Superior temporal gyrus (tissue), 1 donor: ENCODE measurements at regions not wholly inside any gene's neighbourhood (a gene's known extent, or its start where the extent isn't known, plus 50 kb on each side); places are given as distances from the start of the nearest gene placed in this dataset.
"Not testable (repeated sequence)": the region's sequence is repeated elsewhere in the genome, so short reads cannot be mapped to it uniquely, and the experiment has no call there.

ENCODE experiments used
- DNase-seq: peaks from one replicate; pipeline ENCODE4 v3.0.0-alpha.2; 2016; ENCODE audit errors: extremely low spot score

DNA sequence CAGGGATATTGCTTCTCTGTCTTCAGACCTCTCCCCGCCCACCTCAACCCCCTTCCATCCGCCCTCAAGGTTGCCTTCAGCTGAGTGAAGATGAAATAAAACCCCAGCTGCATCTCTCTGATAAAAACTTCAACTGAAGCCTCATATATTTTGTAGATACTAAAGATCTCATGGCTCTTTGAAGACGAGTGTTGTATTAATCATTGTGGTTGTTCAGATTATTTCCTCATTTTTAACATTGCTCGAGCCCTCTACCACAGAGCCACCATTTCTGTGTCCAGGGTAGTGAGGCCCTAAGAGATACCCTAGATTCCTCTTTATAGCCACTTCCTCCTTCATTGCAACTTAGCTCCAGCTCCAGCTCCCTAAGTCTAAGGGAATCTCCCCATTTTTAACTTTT lies 312.8 kb upstream of the ZNF507 start:
- no peak for DNase-seq

DNA sequence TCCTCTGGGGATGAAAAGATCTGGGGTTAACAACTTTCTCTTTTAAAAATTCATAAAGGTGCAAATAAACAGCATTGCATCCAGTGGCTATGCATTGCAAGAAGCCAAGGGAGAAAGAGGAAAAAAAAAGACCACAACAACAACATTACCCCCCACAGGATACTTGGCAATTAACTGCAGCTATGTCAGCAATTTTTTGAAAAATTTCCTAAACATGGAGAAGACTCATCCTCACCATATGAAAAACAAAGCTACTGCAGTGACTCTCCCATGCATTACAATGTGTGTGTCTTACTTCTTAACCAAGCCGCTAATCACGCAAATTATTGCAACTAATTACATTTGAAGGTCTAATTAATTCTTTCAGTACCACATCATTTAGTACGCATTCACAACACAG lies 309.8 kb upstream of the ZNF507 start:
- DNase-seq = no peak

GRCh38 chr19:32038021-32038920 lies 307.1 kb upstream of the ZNF507 start:
- DNase-seq = no peak

DNA sequence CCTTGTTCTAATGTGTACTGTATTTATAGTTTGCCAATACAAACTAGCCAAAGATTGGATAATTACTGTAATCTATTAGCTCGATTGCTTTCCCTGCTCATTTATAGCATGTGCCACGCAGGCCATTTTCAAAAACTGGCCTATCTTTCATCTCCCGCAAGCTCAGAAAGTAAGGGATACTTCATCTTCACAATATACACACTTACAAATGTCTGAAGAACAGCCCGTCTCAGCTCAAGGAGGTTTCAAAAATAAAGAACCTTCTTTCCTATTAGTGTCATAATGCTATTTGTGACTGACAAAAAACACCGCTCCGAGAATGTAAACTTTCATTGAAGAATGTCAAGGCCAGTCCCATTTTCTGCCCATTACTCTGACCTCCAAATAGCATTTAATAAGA lies 306.4 kb upstream of the ZNF507 start:
- no peak for DNase-seq

- DNase-seq = no peak
These were observed 306.0 kb upstream of the ZNF507 start for GRCh38 chr19:32039440-32039839.

DNA sequence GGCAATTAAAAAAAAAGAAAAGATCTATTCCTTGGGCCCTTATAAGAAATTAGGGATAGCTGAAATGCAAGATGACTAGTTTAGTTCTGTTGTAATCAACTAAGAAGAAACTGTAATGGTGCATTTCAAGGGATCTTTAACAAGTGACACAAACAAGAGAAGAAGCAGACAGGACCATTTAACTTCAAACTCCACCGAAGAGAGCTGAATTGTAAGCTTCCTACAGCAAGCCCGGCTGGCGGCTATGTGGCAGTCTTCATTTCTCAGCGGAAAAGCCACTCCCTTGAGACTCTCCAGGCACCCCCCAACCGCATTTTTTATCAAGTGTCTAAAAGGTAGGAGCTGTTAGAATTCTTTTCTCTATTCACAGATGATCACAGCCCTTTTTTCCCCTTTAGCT lies 305.2 kb upstream of the ZNF507 start:
- DNase-seq = no peak

GRCh38 chr19:32041681-32042292 lies 303.6 kb upstream of the ZNF507 start:
- DNase-seq = peak; percentile 73

GRCh38 chr19:32047788-32048187 lies 297.6 kb upstream of the ZNF507 start:
- DNase-seq = no peak

GRCh38 chr19:32053376-32053775 lies 292.0 kb upstream of the ZNF507 start:
- no peak for DNase-seq

DNA sequence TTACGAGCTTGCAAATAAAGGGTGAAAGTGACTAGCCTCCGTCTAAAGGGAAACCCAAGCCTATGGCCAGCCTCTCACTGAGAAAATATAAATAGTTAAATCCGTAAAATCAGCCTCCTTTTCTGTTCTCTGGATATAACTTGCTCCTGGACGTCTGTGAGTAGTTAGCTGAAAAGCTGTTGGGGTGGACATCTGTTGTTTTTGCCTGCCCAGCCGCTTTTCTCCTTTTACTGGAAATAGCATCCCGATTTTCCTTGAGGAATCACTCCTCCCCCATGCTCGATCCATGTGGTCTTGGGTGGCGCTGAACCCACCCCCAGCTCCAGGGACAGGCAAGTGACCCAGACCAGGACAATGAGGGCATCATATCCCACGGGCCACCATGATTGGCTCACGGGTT lies 291.5 kb upstream of the ZNF507 start:
- peak; percentile 27 for DNase-seq

- DNase-seq = no peak
These were observed 287.3 kb upstream of the ZNF507 start for GRCh38 chr19:32058131-32058530.

GRCh38 chr19:32061315-32061714 lies 284.1 kb upstream of the ZNF507 start:
- no peak for DNase-seq

DNA sequence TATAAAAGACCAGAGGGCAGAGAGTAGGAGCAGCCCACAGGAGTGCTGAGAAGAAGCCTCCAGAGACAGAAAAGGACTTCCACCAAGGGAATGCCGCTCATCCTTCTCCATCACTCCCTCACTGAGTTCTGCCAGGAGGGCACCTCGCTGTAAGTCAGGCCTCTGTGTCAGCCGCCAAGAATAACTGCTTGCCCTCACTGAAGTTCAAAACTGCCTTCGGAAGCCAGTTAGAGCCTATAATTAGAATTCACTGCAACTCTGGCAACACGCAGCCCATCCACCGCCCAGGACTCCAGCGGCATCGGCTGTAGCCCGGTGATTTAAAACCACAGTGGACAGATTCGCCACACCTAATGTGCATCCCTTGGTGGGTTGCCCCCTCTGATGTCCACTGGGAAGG lies 281.8 kb upstream of the ZNF507 start:
- DNase-seq = no peak

GRCh38 chr19:32066056-32066455 lies 279.4 kb upstream of the ZNF507 start:
- DNase-seq = no peak

- no peak for DNase-seq
These were observed 277.7 kb upstream of the ZNF507 start for GRCh38 chr19:32067685-32068084.

GRCh38 chr19:32068793-32069192 lies 276.6 kb upstream of the ZNF507 start:
- no peak for DNase-seq

DNA sequence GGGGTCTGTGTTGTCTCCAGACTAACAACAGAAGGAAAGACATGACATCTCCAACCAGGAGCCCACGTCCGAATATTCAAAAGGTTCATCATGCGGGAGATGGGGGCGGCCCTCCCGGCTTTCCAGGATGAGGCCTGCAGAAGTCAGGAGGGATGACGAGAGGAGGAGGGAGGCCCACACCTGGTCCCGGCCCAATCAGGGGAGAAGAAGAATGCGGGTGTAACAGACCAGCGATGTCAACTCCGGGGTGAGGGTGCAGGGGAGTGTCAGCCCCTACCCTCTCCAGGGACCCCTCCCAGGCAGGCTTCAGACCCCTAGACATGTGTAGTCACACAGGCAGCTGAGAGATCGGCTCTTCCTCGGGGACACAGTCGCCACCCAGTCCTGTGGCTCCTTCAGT lies 275.3 kb upstream of the ZNF507 start:
- no peak for DNase-seq

DNA sequence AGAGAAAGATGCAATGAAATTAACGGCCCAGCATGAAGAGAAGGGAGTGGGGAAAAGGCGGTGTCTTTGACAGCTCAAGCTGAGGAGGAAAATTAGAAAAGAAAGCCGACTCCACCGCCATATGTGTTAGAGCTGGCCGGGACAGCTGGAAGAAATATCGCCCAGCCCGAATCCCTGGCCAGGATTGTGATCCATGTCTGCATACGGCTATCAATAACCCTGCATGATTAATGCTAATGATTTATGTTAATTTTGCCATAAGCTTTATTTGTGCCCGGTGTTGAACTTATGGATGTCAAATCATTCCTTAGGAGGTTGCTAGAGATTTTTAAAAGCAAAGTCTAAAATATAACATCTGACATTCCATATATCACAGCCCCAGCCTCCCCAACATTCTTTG lies 263.4 kb upstream of the ZNF507 start:
- no peak for DNase-seq

GRCh38 chr19:32084756-32085363 lies 260.6 kb upstream of the ZNF507 start:
- not testable (repeated sequence) for DNase-seq

- no peak for DNase-seq
These were observed 254.2 kb upstream of the ZNF507 start for GRCh38 chr19:32091241-32091640.

DNA sequence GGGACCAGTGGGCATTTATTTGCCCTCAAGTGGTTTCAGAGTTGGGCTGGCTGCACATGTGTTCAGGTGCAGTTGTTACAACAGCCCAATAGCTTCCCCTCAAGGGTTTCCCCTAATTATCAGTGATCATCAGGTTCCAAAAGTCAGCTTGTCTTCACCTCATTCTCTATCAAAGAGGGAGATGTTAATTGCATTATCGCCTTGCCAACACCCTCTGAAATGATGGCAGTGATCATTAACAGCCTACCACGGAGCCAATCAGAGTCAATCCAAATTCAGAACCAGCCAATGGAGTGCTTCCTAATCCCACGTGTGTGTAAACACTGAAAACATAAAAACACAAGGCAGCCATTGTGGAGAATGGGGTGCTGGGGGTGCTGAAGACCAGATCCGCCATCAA lies 248.4 kb upstream of the ZNF507 start:
- DNase-seq = no peak

- no peak for DNase-seq
These were observed 247.8 kb upstream of the ZNF507 start for GRCh38 chr19:32097620-32098019.

DNA sequence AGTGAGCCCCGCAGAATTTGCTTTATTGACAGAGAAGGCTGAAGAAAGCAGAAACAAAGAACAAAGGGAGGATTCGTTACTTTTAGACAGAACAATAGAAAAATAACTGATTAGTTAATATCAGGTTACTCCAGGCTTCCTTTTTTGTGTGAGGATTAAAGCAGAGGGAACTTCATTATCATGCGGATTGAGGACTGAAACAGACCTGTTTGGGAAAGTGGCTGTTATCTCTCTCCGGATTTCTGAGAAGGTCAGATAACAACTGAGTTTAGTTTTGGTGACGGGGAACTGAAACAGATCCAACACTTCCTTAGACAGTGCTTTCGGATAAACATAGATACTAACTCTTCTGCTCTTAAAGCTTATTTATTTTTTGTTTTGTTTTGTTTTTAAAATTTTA lies 246.4 kb upstream of the ZNF507 start:
- no peak for DNase-seq
